Activated T-helper 17 cell treated with anti-CD3 and anti-CD28 coated beads, Interleukin-2, amount 50 U/mL, for 72 hours (primary cell): ENCODE measurements at regions not wholly inside any gene's neighbourhood (a gene's known extent, or its start where the extent isn't known, plus 50 kb on each side); places are given as distances from the start of the nearest gene placed in this dataset.

Source experiments
- ATAC-seq: fragments of 150-1000 bp; cut with Tn5 transposase; replicated peaks from 2 replicates; pipeline ENCODE4 v1.10.0; 2021; ENCODE audit warnings: mild to moderate bottlenecking, moderate library complexity
- H3K27ac Mint-ChIP-seq: one replicate; pipeline ENCODE4 v1.8.0; 2022; ENCODE audit warnings: mixed read lengths
- H3K27me3 Mint-ChIP-seq: one replicate; pipeline ENCODE4 v1.8.0; 2022; ENCODE audit warnings: mixed read lengths
- H3K36me3 Mint-ChIP-seq: one replicate; pipeline ENCODE4 v1.8.0; 2022; ENCODE audit warnings: low read depth, mild to moderate bottlenecking, mixed read lengths
- H3K4me1 Mint-ChIP-seq: one replicate; pipeline ENCODE4 v1.8.0; 2022; ENCODE audit warnings: mixed read lengths
- H3K4me3 Mint-ChIP-seq: one replicate; pipeline ENCODE4 v1.8.0; 2022; ENCODE audit warnings: mild to moderate bottlenecking, mixed read lengths
- H3K9me3 Mint-ChIP-seq: one replicate; pipeline ENCODE4 v1.8.0; 2022; ENCODE audit warnings: mixed read lengths

GRCh38 chr10:6783471-6783870 is 203.4 kb upstream of the PRKCQ start:
- H3K27ac Mint-ChIP-seq = no peak overlapping the region
- peaks cover 34% of the 10 kb centered on the region for H3K27me3 Mint-ChIP-seq
- H3K4me3 Mint-ChIP-seq = no peak overlapping the region
- no peaks in the 10 kb centered on the region for H3K4me1 Mint-ChIP-seq
- H3K9me3 Mint-ChIP-seq = no peaks in the 10 kb centered on the region
- no peaks in the 10 kb centered on the region for H3K36me3 Mint-ChIP-seq
- ATAC-seq = no peak

GRCh38 chr10:6782378-6782777 is 202.3 kb upstream of the PRKCQ start:
- H3K4me1 Mint-ChIP-seq = no peaks in the 10 kb centered on the region
- ATAC-seq = no peak
- no peak overlapping the region for H3K4me3 Mint-ChIP-seq
- no peaks in the 10 kb centered on the region for H3K9me3 Mint-ChIP-seq
- peaks cover 40% of the 10 kb centered on the region for H3K27me3 Mint-ChIP-seq
- no peaks in the 10 kb centered on the region for H3K36me3 Mint-ChIP-seq
- no peak overlapping the region for H3K27ac Mint-ChIP-seq

GRCh38 chr10:6781133-6781770 is 201.2 kb upstream of the PRKCQ start:
- Mint-ChIP-seq H3K36me3 (no peaks in the 10 kb centered on the region), H3K9me3 (no peaks in the 10 kb centered on the region), H3K27me3 (peaks cover 44% of the 10 kb centered on the region), H3K27ac (no peak overlapping the region), H3K4me1 (no peaks in the 10 kb centered on the region), H3K4me3 (no peak overlapping the region)
- ATAC-seq = no peak

- Mint-ChIP-seq H3K36me3 (no peaks in the 10 kb centered on the region), H3K9me3 (no peaks in the 10 kb centered on the region), H3K27me3 (peaks cover 53% of the 10 kb centered on the region), H3K4me1 (no peaks in the 10 kb centered on the region), H3K27ac (no peak overlapping the region), H3K4me3 (no peak overlapping the region)
- ATAC-seq = no peak
Observed at GRCh38 chr10:6780008-6780677, 200.1 kb upstream of the PRKCQ start.

- H3K36me3 Mint-ChIP-seq = no peaks in the 10 kb centered on the region
- no peaks in the 10 kb centered on the region for H3K4me1 Mint-ChIP-seq
- peak; percentile 65 for ATAC-seq
- peaks cover 59% of the 10 kb centered on the region for H3K27me3 Mint-ChIP-seq
- H3K27ac Mint-ChIP-seq = no peak overlapping the region
- no peaks in the 10 kb centered on the region for H3K9me3 Mint-ChIP-seq
- no peak overlapping the region for H3K4me3 Mint-ChIP-seq
Observed at GRCh38 chr10:6778992-6779701, 199.1 kb upstream of the PRKCQ start.

DNA sequence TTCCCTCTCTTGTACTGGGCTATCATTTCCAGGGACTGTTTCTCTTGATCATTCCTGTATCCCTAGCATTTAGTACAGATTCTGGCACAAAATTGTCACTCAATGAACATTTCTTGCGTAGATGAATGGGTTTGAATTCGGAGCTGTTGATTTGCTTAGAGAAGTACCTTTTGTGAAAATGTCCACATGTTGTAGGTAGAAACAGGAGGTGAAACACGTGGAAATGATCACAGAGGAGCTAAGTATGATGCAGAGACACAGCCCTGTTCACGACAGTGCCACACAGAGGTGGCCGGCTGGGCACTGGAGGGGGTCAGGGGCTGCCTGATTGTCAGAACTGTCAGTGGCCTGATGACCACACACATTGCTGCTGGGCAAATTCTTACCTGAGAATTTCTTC is 196.1 kb upstream of the PRKCQ start:
- Mint-ChIP-seq H3K9me3 (no peaks in the 10 kb centered on the region), H3K27ac (no peak overlapping the region), H3K36me3 (no peaks in the 10 kb centered on the region), H3K27me3 (peaks cover 46% of the 10 kb centered on the region), H3K4me3 (no peak overlapping the region), H3K4me1 (no peaks in the 10 kb centered on the region)
- ATAC-seq = no peak

DNA sequence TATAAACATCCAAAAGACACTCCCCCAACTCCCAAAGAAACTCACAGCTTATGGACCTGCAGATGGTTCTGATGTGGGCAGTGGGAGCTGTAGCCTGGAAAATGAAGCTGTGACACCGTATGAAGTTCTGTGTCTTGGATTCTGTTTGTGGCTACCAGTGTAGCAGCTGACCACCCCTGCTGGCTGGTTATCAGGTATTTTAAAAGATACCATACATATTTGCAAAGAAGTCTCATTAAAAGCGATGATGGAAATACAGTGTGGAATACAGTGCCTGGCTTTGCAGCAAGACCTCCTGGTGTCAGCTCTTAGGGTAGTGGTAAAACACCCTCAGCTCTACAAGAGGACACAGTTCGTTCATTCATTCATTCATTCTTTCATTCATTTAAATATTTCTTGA is 194.3 kb upstream of the PRKCQ start:
- ATAC-seq = no peak
- Mint-ChIP-seq H3K27me3 (peaks cover 42% of the 10 kb centered on the region), H3K4me1 (no peaks in the 10 kb centered on the region), H3K27ac (no peak overlapping the region), H3K36me3 (no peaks in the 10 kb centered on the region), H3K9me3 (peaks cover 3% of the 10 kb centered on the region), H3K4me3 (no peak overlapping the region)

DNA sequence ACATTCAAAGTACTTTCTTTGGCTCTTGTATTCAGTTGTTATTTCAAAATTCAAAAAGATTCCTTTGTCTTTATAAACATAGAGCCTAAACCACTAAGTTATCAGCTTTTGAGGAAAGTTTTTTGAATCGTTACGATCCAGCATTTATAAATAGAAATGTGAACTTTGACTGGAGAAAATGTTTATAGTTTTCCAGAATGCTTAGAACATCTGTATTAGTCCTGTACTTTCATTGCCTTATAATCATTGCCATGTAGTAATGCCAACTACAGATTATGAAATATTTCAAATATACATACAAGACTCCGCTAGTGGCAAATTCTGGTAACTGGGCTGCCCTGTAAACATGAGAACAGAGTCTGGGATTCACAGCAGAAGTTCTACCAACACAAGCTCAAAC is 191.3 kb upstream of the PRKCQ start:
- Mint-ChIP-seq H3K36me3 (no peaks in the 10 kb centered on the region), H3K27ac (no peak overlapping the region), H3K27me3 (peaks cover 34% of the 10 kb centered on the region), H3K4me1 (no peaks in the 10 kb centered on the region), H3K4me3 (no peak overlapping the region), H3K9me3 (peaks cover 3% of the 10 kb centered on the region)
- ATAC-seq = no peak

DNA sequence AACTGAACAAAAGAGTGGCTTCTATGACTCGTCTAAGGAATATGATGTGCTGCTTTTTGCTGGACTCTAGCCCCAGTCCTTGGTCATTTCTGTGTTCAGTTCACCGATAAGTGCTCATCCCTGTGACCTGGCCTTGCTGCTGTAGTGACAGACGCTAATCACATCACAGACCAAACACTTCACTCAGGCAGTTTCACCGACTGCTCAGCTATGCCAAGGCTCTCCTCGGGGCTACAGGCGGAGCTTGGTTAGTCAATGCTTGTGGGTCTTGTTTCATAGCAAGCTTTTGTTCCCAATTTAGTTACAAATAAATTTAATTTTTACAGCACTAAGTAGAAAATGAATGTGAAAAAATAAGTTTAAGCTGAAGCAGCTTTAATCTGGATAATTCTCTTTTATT is 190.8 kb upstream of the PRKCQ start:
- H3K36me3 Mint-ChIP-seq = no peaks in the 10 kb centered on the region
- H3K4me1 Mint-ChIP-seq = no peaks in the 10 kb centered on the region
- peaks cover 3% of the 10 kb centered on the region for H3K9me3 Mint-ChIP-seq
- no peak overlapping the region for H3K27ac Mint-ChIP-seq
- peaks cover 32% of the 10 kb centered on the region for H3K27me3 Mint-ChIP-seq
- no peak overlapping the region for H3K4me3 Mint-ChIP-seq
- ATAC-seq = no peak

- H3K36me3 Mint-ChIP-seq = no peaks in the 10 kb centered on the region
- peaks cover 23% of the 10 kb centered on the region for H3K27me3 Mint-ChIP-seq
- no peaks in the 10 kb centered on the region for H3K4me1 Mint-ChIP-seq
- no peak for ATAC-seq
- no peak overlapping the region for H3K4me3 Mint-ChIP-seq
- peaks cover 3% of the 10 kb centered on the region for H3K9me3 Mint-ChIP-seq
- no peak overlapping the region for H3K27ac Mint-ChIP-seq
Observed at GRCh38 chr10:6769704-6770417, 189.8 kb upstream of the PRKCQ start.

DNA sequence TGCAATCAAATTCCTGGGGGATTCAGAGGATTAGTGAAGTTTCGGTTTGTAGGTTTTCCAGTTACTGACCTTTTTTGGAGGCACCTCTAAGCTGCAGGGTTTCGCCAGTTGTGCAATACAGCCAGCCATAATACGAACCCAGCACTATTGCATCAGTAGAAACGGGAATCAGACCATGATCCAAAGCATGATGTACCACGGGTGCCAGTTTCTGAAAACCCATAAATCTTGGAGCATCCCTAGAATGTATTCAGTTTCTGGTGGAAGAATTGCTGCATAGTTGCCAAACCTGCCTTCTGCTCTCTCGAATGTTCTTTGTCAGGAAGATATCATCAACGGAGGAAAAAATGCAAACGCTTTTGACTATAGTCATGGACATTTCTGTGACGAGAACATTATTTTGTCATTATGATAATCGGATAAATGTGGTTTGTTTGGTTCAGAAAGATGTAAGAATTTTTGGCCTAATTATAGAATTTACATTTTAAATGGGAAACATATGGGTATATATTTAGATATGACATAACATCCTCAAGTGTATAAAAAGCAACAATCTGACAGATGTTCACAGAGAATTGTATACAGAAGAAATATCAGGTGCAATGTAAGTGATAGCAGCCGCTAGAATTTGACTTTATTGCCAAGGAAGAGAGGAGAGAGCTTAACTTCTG is 186.2 kb upstream of the PRKCQ start:
- Mint-ChIP-seq H3K27ac (no peak overlapping the region), H3K4me3 (no peak overlapping the region), H3K27me3 (peaks cover 25% of the 10 kb centered on the region), H3K4me1 (no peaks in the 10 kb centered on the region), H3K36me3 (no peaks in the 10 kb centered on the region), H3K9me3 (peaks cover 3% of the 10 kb centered on the region)
- no peak for ATAC-seq

- no peaks in the 10 kb centered on the region for H3K36me3 Mint-ChIP-seq
- no peak overlapping the region for H3K4me3 Mint-ChIP-seq
- no peaks in the 10 kb centered on the region for H3K4me1 Mint-ChIP-seq
- no peaks in the 10 kb centered on the region for H3K9me3 Mint-ChIP-seq
- ATAC-seq = no peak
- H3K27ac Mint-ChIP-seq = no peak overlapping the region
- peaks cover 41% of the 10 kb centered on the region for H3K27me3 Mint-ChIP-seq
Observed at GRCh38 chr10:6763423-6763822, 183.3 kb upstream of the PRKCQ start.

DNA sequence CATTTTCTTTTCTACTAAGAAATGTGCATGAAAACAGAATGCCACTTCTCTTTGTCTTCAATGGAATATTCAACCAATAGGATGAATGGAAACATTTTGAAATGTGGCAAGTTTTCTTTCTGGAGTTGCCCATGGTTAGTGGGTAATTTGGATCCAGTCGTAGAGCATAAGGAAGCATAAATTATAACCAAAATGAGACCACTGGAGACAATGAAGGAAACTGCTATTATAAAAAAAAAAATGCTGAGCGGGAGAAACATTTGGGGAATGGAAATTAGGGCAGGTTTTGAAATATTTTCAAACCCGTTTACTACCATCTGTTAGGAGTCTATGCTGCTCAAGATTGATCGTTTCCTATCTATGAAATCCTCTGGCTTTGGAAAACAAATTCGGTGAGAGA is 182.9 kb upstream of the PRKCQ start:
- Mint-ChIP-seq H3K27me3 (peaks cover 41% of the 10 kb centered on the region), H3K4me3 (no peak overlapping the region), H3K4me1 (no peaks in the 10 kb centered on the region), H3K9me3 (no peaks in the 10 kb centered on the region), H3K36me3 (no peaks in the 10 kb centered on the region), H3K27ac (no peak overlapping the region)
- no peak for ATAC-seq

DNA sequence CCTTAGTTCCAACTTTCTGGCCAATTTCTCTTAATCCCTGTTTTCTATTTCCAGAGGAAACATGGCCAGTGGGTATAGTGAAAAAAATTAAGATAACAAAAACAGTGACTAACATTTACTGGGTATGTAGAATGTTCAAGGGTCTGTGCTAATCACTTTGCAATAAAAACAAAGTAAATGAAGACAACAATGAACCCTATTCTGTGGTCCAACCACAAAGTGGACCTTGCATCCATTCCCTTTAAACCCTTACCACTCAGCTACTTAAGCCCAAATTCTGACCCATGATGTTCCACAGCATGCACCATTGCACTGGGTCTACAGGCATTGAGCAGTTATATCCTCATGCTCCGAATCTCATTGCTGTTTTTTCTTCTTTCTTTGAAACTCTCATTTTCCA is 179.9 kb upstream of the PRKCQ start:
- Mint-ChIP-seq H3K27ac (no peak overlapping the region), H3K9me3 (no peaks in the 10 kb centered on the region), H3K27me3 (peaks cover 43% of the 10 kb centered on the region), H3K4me1 (no peaks in the 10 kb centered on the region), H3K36me3 (no peaks in the 10 kb centered on the region), H3K4me3 (no peak overlapping the region)
- no peak for ATAC-seq
